Keratinocyte (primary cell): ENCODE measurements at regions not wholly inside any gene's neighbourhood (a gene's known extent, or its start where the extent isn't known, plus 50 kb on each side); places are given as distances from the start of the nearest gene placed in this dataset.

ENCODE experiments used
- EZH2 ChIP-seq: IDR thresholded peaks from one replicate; pipeline ENCODE4 v1.6.1; 2012; ENCODE audit warnings: inconsistent platforms, mild to moderate bottlenecking, low read length, moderate library complexity
- TF ChIP-seq, protein P1 (sequence below), 3 experiments: IDR thresholded peaks in 1 of 3; conservative IDR thresholded peaks in 1 of 3; optimal IDR thresholded peaks in 1 of 3; 2 replicates in 2 of 3; 3 replicates in 1 of 3; pipeline versions ENCODE3 to v1.5.1; 2011; ENCODE audit warnings: low read length in 3 of 3, mild to moderate bottlenecking in 3 of 3, moderate library complexity in 2 of 3, control low read depth in 1 of 3, inconsistent platforms in 1 of 3; ENCODE audit not compliant: insufficient read depth in 2 of 3; ENCODE audit errors: extremely low read depth in 1 of 3

GRCh38 chr12:45611061-45611460 lies 118.4 kb upstream of the ARID2 start:
- no peak for TF ChIP-seq EZH2
- TF ChIP-seq, protein P1, sequence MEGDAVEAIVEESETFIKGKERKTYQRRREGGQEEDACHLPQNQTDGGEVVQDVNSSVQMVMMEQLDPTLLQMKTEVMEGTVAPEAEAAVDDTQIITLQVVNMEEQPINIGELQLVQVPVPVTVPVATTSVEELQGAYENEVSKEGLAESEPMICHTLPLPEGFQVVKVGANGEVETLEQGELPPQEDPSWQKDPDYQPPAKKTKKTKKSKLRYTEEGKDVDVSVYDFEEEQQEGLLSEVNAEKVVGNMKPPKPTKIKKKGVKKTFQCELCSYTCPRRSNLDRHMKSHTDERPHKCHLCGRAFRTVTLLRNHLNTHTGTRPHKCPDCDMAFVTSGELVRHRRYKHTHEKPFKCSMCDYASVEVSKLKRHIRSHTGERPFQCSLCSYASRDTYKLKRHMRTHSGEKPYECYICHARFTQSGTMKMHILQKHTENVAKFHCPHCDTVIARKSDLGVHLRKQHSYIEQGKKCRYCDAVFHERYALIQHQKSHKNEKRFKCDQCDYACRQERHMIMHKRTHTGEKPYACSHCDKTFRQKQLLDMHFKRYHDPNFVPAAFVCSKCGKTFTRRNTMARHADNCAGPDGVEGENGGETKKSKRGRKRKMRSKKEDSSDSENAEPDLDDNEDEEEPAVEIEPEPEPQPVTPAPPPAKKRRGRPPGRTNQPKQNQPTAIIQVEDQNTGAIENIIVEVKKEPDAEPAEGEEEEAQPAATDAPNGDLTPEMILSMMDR (optimal IDR thresholded peaks at IDR 0.05 in 1 of 3, IDR thresholded peaks at IDR 0.05 in 1 of 3, conservative IDR thresholded peaks at IDR 0.05 in 1 of 3; ENCODE audit: extremely low read depth in 1 of 3, insufficient read depth in 2 of 3, low read length in 3 of 3), result no peak
